SK-N-SH (cell line): ENCODE measurements at regions not wholly inside any gene's neighbourhood (a gene's known extent, or its start where the extent isn't known, plus 50 kb on each side); places are given as distances from the start of the nearest gene placed in this dataset.

ENCODE experiments used
- ELF1 ChIP-seq: IDR thresholded peaks from 2 replicates; pipeline ENCODE4 v1.4.0; 2012
- EP300 ChIP-seq, 2 experiments: IDR thresholded peaks; 2 replicates each; pipeline versions ENCODE4 v1.4.0 to v1.6.1; 2012; ENCODE audit warnings: borderline replicate concordance in 1 of 2, low read depth in 1 of 2, low read length in 1 of 2
- EZH2phosphoT487 ChIP-seq: fragments of 200-600 bp; sonication (generic); IDR thresholded peaks from 2 replicates; pipeline ENCODE4 v1.6.1; 2017; ENCODE audit warnings: low read depth, mixed run types, mild to moderate bottlenecking, antibody characterized with exemption, moderate library complexity, borderline replicate concordance
- FOXJ3 ChIP-seq: sonication (generic); formaldehyde crosslinking; IDR thresholded peaks from 2 replicates; pipeline ENCODE4 v1.5.1; 2020; ENCODE audit warnings: mild to moderate bottlenecking, missing genetic modification reagents
- FOXM1 ChIP-seq: IDR thresholded peaks from 2 replicates; pipeline ENCODE4 v1.4.0; 2012; ENCODE audit warnings: low read depth, mild to moderate bottlenecking
- MEF2A ChIP-seq: IDR thresholded peaks from 2 replicates; pipeline ENCODE4 v1.4.0; 2012; ENCODE audit warnings: low read depth, borderline replicate concordance
- POLR2AphosphoS5 ChIP-seq: IDR thresholded peaks from 2 replicates; pipeline ENCODE4 v1.6.1; 2012; ENCODE audit warnings: low read depth, low read length
- RAD21 ChIP-seq: IDR thresholded peaks from 2 replicates; pipeline ENCODE4 v1.6.1; 2012; ENCODE audit warnings: mild to moderate bottlenecking, low read length
- RFX5 ChIP-seq: IDR thresholded peaks from 2 replicates; pipeline ENCODE4 v1.6.1; 2012; ENCODE audit warnings: mild to moderate bottlenecking, improper control_type of control experiment, low read length
- SIN3A ChIP-seq: IDR thresholded peaks from 2 replicates; pipeline ENCODE4 v1.6.1; 2012; ENCODE audit warnings: low read depth, mild to moderate bottlenecking, low read length, moderate library complexity, borderline replicate concordance
- TCF12 ChIP-seq: IDR thresholded peaks from 2 replicates; pipeline ENCODE4 v1.4.0; 2012
- TF ChIP-seq, protein P1 (sequence below): fragments of 200-600 bp; sonication (generic); IDR thresholded peaks from 2 replicates; pipeline ENCODE4 v1.6.1; 2017; ENCODE audit warnings: antibody characterized with exemption, mild to moderate bottlenecking, moderate library complexity
- TF ChIP-seq, protein P2 (sequence below): IDR thresholded peaks from 2 replicates; pipeline ENCODE4 v1.4.0; 2012; ENCODE audit warnings: low read depth
- TF ChIP-seq, protein P3 (sequence below): fragments of 150-350 bp; IDR thresholded peaks from 2 replicates; pipeline ENCODE4 v1.6.1; 2017; ENCODE audit warnings: antibody characterized with exemption, low read length, low read depth, borderline replicate concordance

DNA sequence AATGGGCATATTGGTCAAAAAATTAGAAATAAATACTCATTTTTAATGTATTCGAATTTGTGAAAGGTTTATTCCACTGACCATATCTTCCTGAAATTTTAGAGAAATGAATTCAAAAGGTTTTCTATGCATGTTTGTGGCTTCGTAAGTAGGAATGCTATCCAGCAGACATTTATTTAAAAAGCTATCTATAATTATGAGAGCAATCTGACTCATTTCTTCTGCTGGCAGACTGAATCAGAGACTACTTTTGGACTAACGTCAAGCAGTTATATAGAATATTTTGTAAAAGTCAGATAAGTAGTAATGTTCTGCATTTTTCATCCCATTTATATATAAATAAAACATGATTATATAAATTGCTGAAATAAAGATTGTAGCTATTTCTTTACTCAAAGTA lies 125.0 kb downstream of the SPCS3 start:
- TF ChIP-seq, protein P1, sequence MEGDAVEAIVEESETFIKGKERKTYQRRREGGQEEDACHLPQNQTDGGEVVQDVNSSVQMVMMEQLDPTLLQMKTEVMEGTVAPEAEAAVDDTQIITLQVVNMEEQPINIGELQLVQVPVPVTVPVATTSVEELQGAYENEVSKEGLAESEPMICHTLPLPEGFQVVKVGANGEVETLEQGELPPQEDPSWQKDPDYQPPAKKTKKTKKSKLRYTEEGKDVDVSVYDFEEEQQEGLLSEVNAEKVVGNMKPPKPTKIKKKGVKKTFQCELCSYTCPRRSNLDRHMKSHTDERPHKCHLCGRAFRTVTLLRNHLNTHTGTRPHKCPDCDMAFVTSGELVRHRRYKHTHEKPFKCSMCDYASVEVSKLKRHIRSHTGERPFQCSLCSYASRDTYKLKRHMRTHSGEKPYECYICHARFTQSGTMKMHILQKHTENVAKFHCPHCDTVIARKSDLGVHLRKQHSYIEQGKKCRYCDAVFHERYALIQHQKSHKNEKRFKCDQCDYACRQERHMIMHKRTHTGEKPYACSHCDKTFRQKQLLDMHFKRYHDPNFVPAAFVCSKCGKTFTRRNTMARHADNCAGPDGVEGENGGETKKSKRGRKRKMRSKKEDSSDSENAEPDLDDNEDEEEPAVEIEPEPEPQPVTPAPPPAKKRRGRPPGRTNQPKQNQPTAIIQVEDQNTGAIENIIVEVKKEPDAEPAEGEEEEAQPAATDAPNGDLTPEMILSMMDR = no peak
- TF ChIP-seq EZH2phosphoT487 (no peak), POLR2AphosphoS5 (no peak; the same call in 1 of the 2 replicates), RFX5 (no peak), ELF1 (no peak), RAD21 (no peak), FOXM1 (no peak), EP300 (IDR thresholded peaks at IDR 0.05; ENCODE audit: borderline replicate concordance in 1 of 2, low read depth in 1 of 2, low read length in 1 of 2) (peak in 1 of 2 experiments; percentile 76; a peak in 2 of 4 replicates), TCF12 (peak; percentile 49), SIN3A (no peak), FOXJ3 (CRISPR knock-in tag) (no peak), MEF2A (0 out of 2 replicates have a peak, but pooled peaks have one; percentile 40)
- TF ChIP-seq, protein P2, sequence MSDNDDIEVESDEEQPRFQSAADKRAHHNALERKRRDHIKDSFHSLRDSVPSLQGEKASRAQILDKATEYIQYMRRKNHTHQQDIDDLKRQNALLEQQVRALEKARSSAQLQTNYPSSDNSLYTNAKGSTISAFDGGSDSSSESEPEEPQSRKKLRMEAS = no peak
- TF ChIP-seq, protein P3, sequence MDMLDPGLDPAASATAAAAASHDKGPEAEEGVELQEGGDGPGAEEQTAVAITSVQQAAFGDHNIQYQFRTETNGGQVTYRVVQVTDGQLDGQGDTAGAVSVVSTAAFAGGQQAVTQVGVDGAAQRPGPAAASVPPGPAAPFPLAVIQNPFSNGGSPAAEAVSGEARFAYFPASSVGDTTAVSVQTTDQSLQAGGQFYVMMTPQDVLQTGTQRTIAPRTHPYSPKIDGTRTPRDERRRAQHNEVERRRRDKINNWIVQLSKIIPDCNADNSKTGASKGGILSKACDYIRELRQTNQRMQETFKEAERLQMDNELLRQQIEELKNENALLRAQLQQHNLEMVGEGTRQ = no peak
